Fibroblast of lung (primary cell): ENCODE measurements at regions not wholly inside any gene's neighbourhood (a gene's known extent, or its start where the extent isn't known, plus 50 kb on each side); places are given as distances from the start of the nearest gene placed in this dataset.

ENCODE experiments used
- DNase-seq, 2 donors: peaks; one replicate each; pipeline versions ENCODE4 v3.0.0 to v3.0.0-alpha.2; 2010; ENCODE audit warnings: low read depth in 2 of 2
- H2AFZ ChIP-seq: 2 replicates; pipeline ENCODE4 v1.5.1; 2012; ENCODE audit warnings: low read length, control low read depth, inconsistent platforms
- H3K27ac ChIP-seq: 2 replicates; pipeline ENCODE4 v1.5.1; 2011; ENCODE audit warnings: low read length, control low read depth; ENCODE audit not compliant: insufficient read depth
- H3K27me3 ChIP-seq: 2 replicates; pipeline ENCODE4 v1.5.1; 2011; ENCODE audit warnings: mild to moderate bottlenecking, low read length; ENCODE audit not compliant: control insufficient read depth, insufficient read depth
- H3K36me3 ChIP-seq: 2 replicates; pipeline ENCODE4 v1.5.1; 2011; ENCODE audit warnings: low read length; ENCODE audit not compliant: control insufficient read depth, insufficient read depth
- H3K4me1 ChIP-seq: 2 replicates; pipeline ENCODE4 v1.5.1; 2011; ENCODE audit warnings: low read length; ENCODE audit not compliant: control insufficient read depth, insufficient read depth; ENCODE audit errors: extremely low read depth
- H3K4me2 ChIP-seq: 2 replicates; pipeline ENCODE4 v1.5.1; 2011; ENCODE audit warnings: low read length, control low read depth; ENCODE audit not compliant: insufficient read depth; ENCODE audit errors: extremely low read depth
- H3K4me3 ChIP-seq, 4 experiments: fragments of 200-600 bp in 1 of 4; sonication (generic) in 1 of 4; replicated peaks in 1 of 4; 2 replicates each; pipeline ENCODE4 v1.5.1; 2011 to 2016; ENCODE audit warnings: low read length in 4 of 4, low read depth in 3 of 4, mild to moderate bottlenecking in 3 of 4, control low read depth in 2 of 4, inconsistent platforms in 1 of 4, mixed read lengths in 1 of 4; ENCODE audit not compliant: insufficient read depth in 1 of 4; ENCODE audit errors: control extremely low read depth in 1 of 4
- H3K79me2 ChIP-seq: 2 replicates; pipeline ENCODE4 v1.5.1; 2012; ENCODE audit warnings: mild to moderate bottlenecking, low read length, inconsistent platforms; ENCODE audit not compliant: control insufficient read depth, insufficient read depth
- H3K9ac ChIP-seq: 2 replicates; pipeline ENCODE4 v1.5.1; 2011; ENCODE audit warnings: mild to moderate bottlenecking, low read length, control low read depth; ENCODE audit not compliant: insufficient read depth
- H3K9me3 ChIP-seq: 2 replicates; pipeline ENCODE4 v1.5.1; 2012; ENCODE audit warnings: low read depth, low read length; ENCODE audit not compliant: control insufficient read depth, insufficient read depth
- H4K20me1 ChIP-seq: 2 replicates; pipeline ENCODE4 v1.5.1; 2011; ENCODE audit warnings: low read length; ENCODE audit not compliant: control insufficient read depth, insufficient read depth; ENCODE audit errors: extremely low read depth
- CTCF ChIP-seq, 2 donors: IDR thresholded peaks in 1 of 2; conservative IDR thresholded peaks in 1 of 2; 1 replicate in 1 of 2; 2 replicates in 1 of 2; pipeline ENCODE4 v1.5.1; 2011 to 2012; ENCODE audit warnings: low read length in 2 of 2, control low read depth in 1 of 2, inconsistent platforms in 1 of 2, low read depth in 1 of 2, mild to moderate bottlenecking in 1 of 2
- EZH2 ChIP-seq: IDR thresholded peaks from 2 replicates; pipeline ENCODE4 v1.5.1; 2012; ENCODE audit warnings: low read length, control low read depth, mild to moderate bottlenecking; ENCODE audit errors: missing control alignments

- H3K79me2 ChIP-seq, result no peaks in the 10 kb centered on the region
- H3K36me3 ChIP-seq, result no peaks in the 10 kb centered on the region
- DNase-seq, result no peak
Measured at GRCh38 chr2:8496617-8497016, 185.2 kb upstream of the ID2 start.

GRCh38 chr2:8498994-8499393, 182.9 kb upstream of the ID2 start:
- H3K27me3 ChIP-seq, result no peaks in the 10 kb centered on the region
- H3K4me1 ChIP-seq, result no peaks in the 10 kb centered on the region
- no peaks in the 10 kb centered on the region for H4K20me1 ChIP-seq
- no peaks in the 10 kb centered on the region for H3K36me3 ChIP-seq
- H3K79me2 ChIP-seq, result no peaks in the 10 kb centered on the region
- H3K9me3 ChIP-seq, result no peaks in the 10 kb centered on the region
- H3K4me2 ChIP-seq, result no peak overlapping the region
- H3K4me3 ChIP-seq, result no peak overlapping the region
- TF ChIP-seq EZH2 (no peak), CTCF (conservative IDR thresholded peaks at IDR 0.05 in 1 of 2, IDR thresholded peaks at IDR 0.05 in 1 of 2; ENCODE audit: low read depth in 1 of 2, low read length in 2 of 2) (no peak)
- H3K27ac ChIP-seq, result no peak overlapping the region
- H2AFZ ChIP-seq, result no peak overlapping the region
- no peak for DNase-seq
- no peak overlapping the region for H3K9ac ChIP-seq

More at GRCh38 chr2:8496617-8497016, 185.2 kb upstream of the ID2 start:
- Histone ChIP-seq H2AFZ (no peak overlapping the region), H3K9me3 (no peaks in the 10 kb centered on the region), H3K4me3 (no peak overlapping the region), H3K27me3 (no peaks in the 10 kb centered on the region), H3K9ac (no peak overlapping the region), H4K20me1 (no peaks in the 10 kb centered on the region), H3K27ac (no peak overlapping the region), H3K4me1 (no peaks in the 10 kb centered on the region), H3K4me2 (no peak overlapping the region)
- no peak for TF ChIP-seq EZH2
- no peak for TF ChIP-seq CTCF (conservative IDR thresholded peaks at IDR 0.05 in 1 of 2, IDR thresholded peaks at IDR 0.05 in 1 of 2; ENCODE audit: low read depth in 1 of 2, low read length in 2 of 2)

GRCh38 chr2:8500124-8501054, 181.5 kb upstream of the ID2 start:
- no peaks in the 10 kb centered on the region for H3K27me3 ChIP-seq
- H3K79me2 ChIP-seq, result no peaks in the 10 kb centered on the region
- peak in 1 of 2 donors; percentile 9 for DNase-seq
- H2AFZ ChIP-seq, result no peak overlapping the region
- TF ChIP-seq CTCF (conservative IDR thresholded peaks at IDR 0.05 in 1 of 2, IDR thresholded peaks at IDR 0.05 in 1 of 2; ENCODE audit: low read depth in 1 of 2, low read length in 2 of 2) (no peak), EZH2 (no peak)
- H3K4me2 ChIP-seq, result no peak overlapping the region
- no peaks in the 10 kb centered on the region for H4K20me1 ChIP-seq
- no peaks in the 10 kb centered on the region for H3K4me1 ChIP-seq
- no peak overlapping the region for H3K27ac ChIP-seq
- no peaks in the 10 kb centered on the region for H3K36me3 ChIP-seq
- no peaks in the 10 kb centered on the region for H3K9me3 ChIP-seq
- H3K9ac ChIP-seq, result no peak overlapping the region
- no peak overlapping the region for H3K4me3 ChIP-seq
